Body of pancreas (tissue), 4 donors: ENCODE measurements at regions not wholly inside any gene's neighbourhood (a gene's known extent, or its start where the extent isn't known, plus 50 kb on each side); places are given as distances from the start of the nearest gene placed in this dataset.
A peak's percentile ranks its signal among the peaks of the same experiment; 100 is the strongest.

Experiments
- ATAC-seq: fragments of 150-250 bp; one replicate; pipeline ENCODE4 v1.9.1; 2016
- DNase-seq, 4 donors: peaks; one replicate each; pipeline ENCODE4 v3.0.0-alpha.2; 2019
- H3K27ac ChIP-seq, 4 donors: fragments of 200-600 bp; sonication (generic); 1 replicate in 3 of 4; 2 replicates in 1 of 4; pipeline versions ENCODE4 v1.5.1 to v1.6.1; 2016 to 2019; ENCODE audit warnings: mild to moderate bottlenecking in 1 of 4, mixed read lengths in 1 of 4, moderate library complexity in 1 of 4
- H3K27me3 ChIP-seq, 2 donors: fragments of 200-600 bp; sonication (generic); one replicate each; pipeline ENCODE4 v1.6.0; 2016; ENCODE audit warnings: mild to moderate bottlenecking in 1 of 2
- H3K36me3 ChIP-seq, 2 donors: fragments of 200-600 bp; sonication (generic); replicated peaks in 1 of 2; 2 replicates each; pipeline ENCODE4 v1.5.1; 2016; ENCODE audit warnings: low read depth in 2 of 2; ENCODE audit not compliant: insufficient read depth in 1 of 2
- H3K4me1 ChIP-seq: fragments of 200-600 bp; sonication (generic); one replicate; pipeline ENCODE4 v1.6.0; 2016
- H3K4me3 ChIP-seq, 2 donors: fragments of 200-600 bp; sonication (generic); 1 replicate in 1 of 2; 2 replicates in 1 of 2; pipeline ENCODE4 v1.5.1; 2016 to 2019
- H3K9me3 ChIP-seq, 3 donors: fragments of 200-600 bp; sonication (generic); 1 replicate in 2 of 3; 2 replicates in 1 of 3; pipeline ENCODE4 v1.5.1; 2016
- CTCF ChIP-seq, 7 experiments: fragments of 450-650 bp in 4 of 7; fragments of 200-600 bp in 3 of 7; sonication (generic) in 3 of 7; IDR thresholded peaks; one replicate each; pipeline ENCODE4 v1.5.1; 2016 to 2019; ENCODE audit warnings: antibody characterized with exemption in 7 of 7
- POLR2A ChIP-seq, 3 donors: fragments of 450-650 bp; IDR thresholded peaks; one replicate each; pipeline ENCODE4 v1.6.1; 2016; ENCODE audit warnings: antibody characterized with exemption in 3 of 3, mild to moderate bottlenecking in 2 of 3
- WGBS, 2 donors: methylation state at CpG; one replicate each; pipeline ENCODE4 v1.1.5; 2017; 5-methylcytosine and 5-hydroxymethylcytosine counted together
- intact Hi-C: fragments of 100-400 bp; cut with DNase I; formaldehyde crosslinking; loops from one replicate; pipeline ENCODE4 v1.15.1; 2023

GRCh38 chr22:40118979-40119378, 58.7 kb upstream of the TNRC6B start:
- 93 to 94% methylated on average over 4 to 8 of the region's 8 CpGs for WGBS, 2 donors
- DNase-seq, result no peak
- Histone ChIP-seq H3K27ac (no peak overlapping the region), H3K27me3 (no peaks in the 10 kb centered on the region), H3K4me1 (peaks cover 6% of the 10 kb centered on the region), H3K4me3 (no peak overlapping the region), H3K9me3 (no peaks in the 10 kb centered on the region), H3K36me3 (no peaks in the 10 kb centered on the region)
- intact Hi-C loops, result no loop called here
- ATAC-seq, result no peak
- TF ChIP-seq POLR2A (IDR thresholded peaks at IDR 0.05) (no peak), CTCF (IDR thresholded peaks at IDR 0.05) (no peak)

GRCh38 chr22:40120848-40121247, 56.9 kb upstream of the TNRC6B start:
- intact Hi-C loops, result no loop called here
- DNase-seq (no peak), ATAC-seq (no peak)
- TF ChIP-seq CTCF (IDR thresholded peaks at IDR 0.05) (no peak), POLR2A (IDR thresholded peaks at IDR 0.05) (no peak)
- Histone ChIP-seq H3K36me3 (no peaks in the 10 kb centered on the region), H3K4me1 (no peaks in the 10 kb centered on the region), H3K4me3 (no peak overlapping the region), H3K27me3 (no peaks in the 10 kb centered on the region), H3K9me3 (no peaks in the 10 kb centered on the region), H3K27ac (no peak overlapping the region)
- WGBS, 2 donors, result 88 to 95% methylated on average over 4 of the region's 4 CpGs

- Histone ChIP-seq H3K27me3 (no peaks in the 10 kb centered on the region), H3K9me3 (no peaks in the 10 kb centered on the region), H3K4me1 (no peaks in the 10 kb centered on the region), H3K27ac (no peak overlapping the region), H3K4me3 (no peak overlapping the region), H3K36me3 (no peaks in the 10 kb centered on the region)
- WGBS, 2 donors, result 73 to 79% methylated on average over 6 of the region's 6 CpGs
- TF ChIP-seq POLR2A (IDR thresholded peaks at IDR 0.05), result no peak
- no peak for TF ChIP-seq CTCF (IDR thresholded peaks at IDR 0.05)
- ATAC-seq (no peak), DNase-seq (peak in 3 of 4 donors; percentile 18 to 30 (median 25))
- intact Hi-C loops, result no loop called here
Observed at GRCh38 chr22:40121461-40121860, 56.3 kb upstream of the TNRC6B start.

GRCh38 chr22:40122792-40123191, 54.9 kb upstream of the TNRC6B start:
- no peaks in the 10 kb centered on the region for H3K27me3 ChIP-seq
- no peak overlapping the region for H3K4me3 ChIP-seq
- no peak overlapping the region for H3K27ac ChIP-seq
- TF ChIP-seq POLR2A (IDR thresholded peaks at IDR 0.05), result no peak
- no peak for TF ChIP-seq CTCF (IDR thresholded peaks at IDR 0.05)
- no peaks in the 10 kb centered on the region for H3K4me1 ChIP-seq
- no peak for DNase-seq
- 88 to 96% methylated on average over 5 of the region's 5 CpGs for WGBS, 2 donors
- H3K9me3 ChIP-seq, result no peaks in the 10 kb centered on the region
- no peaks in the 10 kb centered on the region for H3K36me3 ChIP-seq
- intact Hi-C loops, result no loop called here
- ATAC-seq, result no peak

GRCh38 chr22:40123387-40123786, 54.3 kb upstream of the TNRC6B start:
- no peaks in the 10 kb centered on the region for H3K36me3 ChIP-seq
- no peak overlapping the region for H3K27ac ChIP-seq
- H3K4me3 ChIP-seq, result no peak overlapping the region
- ATAC-seq (peak; percentile 18), DNase-seq (peak in 1 of 4 donors; percentile 9)
- H3K4me1 ChIP-seq, result no peaks in the 10 kb centered on the region
- no peaks in the 10 kb centered on the region for H3K9me3 ChIP-seq
- no peaks in the 10 kb centered on the region for H3K27me3 ChIP-seq
- intact Hi-C loops, result no loop called here
- WGBS, 2 donors, result 85 to 90% methylated on average over 3 of the region's 3 CpGs
- no peak for TF ChIP-seq CTCF (IDR thresholded peaks at IDR 0.05)
- TF ChIP-seq POLR2A (IDR thresholded peaks at IDR 0.05), result no peak
